ENCODE measurements at regions not wholly inside any gene's neighbourhood (a gene's known extent, or its start where the extent isn't known, plus 50 kb on each side); places are given as distances from the start of the nearest gene placed in this dataset.
"Not testable (repeated sequence)": the region's sequence is repeated elsewhere in the genome, so short reads cannot be mapped to it uniquely, and the experiment has no call there.

DNA sequence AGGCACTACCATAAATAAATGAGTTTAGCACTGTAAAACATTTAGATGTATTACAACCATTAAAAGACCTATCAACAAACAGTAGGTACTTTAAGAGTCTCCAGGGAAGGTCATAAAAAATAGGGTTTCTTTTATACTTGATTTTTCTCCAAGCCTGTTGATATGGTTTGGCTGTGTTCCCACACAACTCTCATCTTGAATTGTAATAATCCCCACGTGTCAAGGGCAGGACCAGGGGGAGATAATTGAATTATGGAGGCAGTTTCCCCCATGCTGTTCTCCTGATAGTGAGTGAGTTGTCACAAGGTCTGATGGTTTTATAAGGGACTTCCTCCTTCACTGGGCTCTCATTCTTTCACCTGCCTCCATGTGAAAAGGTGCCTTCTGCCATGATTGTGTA, 468.9 kb upstream of the UBE2E2 start:
- Histone ChIP-seq H3F3A (ENCODE audit: low read length, unreplicated experiment) (no peaks in the 10 kb centered on the region), H3K4me2 (ENCODE audit: low read length) (no peak overlapping the region), H2AFZ (ENCODE audit: low read length) (no peak overlapping the region), H3K79me2 (ENCODE audit: low read length) (no peaks in the 10 kb centered on the region), H3K4me1 (ENCODE audit: insufficient read depth, low read length) (peaks cover 7% of the 10 kb centered on the region), H3K27me3 (ENCODE audit: low read length) (no peaks in the 10 kb centered on the region), H3K9me3 (ENCODE audit: low read length) (no peaks in the 10 kb centered on the region), H3K4me3 (ENCODE audit: low read length) (no peak overlapping the region), H3K9ac (ENCODE audit: low read length) (no peak overlapping the region), H3K27ac (ENCODE audit: low read length) (no peak overlapping the region), H3K36me3 (ENCODE audit: low read depth, low read length) (no peaks in the 10 kb centered on the region), H3K9me2 (replicated peaks; ENCODE audit: low read length) (peaks cover 8% of the 10 kb centered on the region; the same call in 1 of the 2 replicates), H4K20me1 (ENCODE audit: low read length) (no peaks in the 10 kb centered on the region)
- TF ChIP-seq EZH2 (IDR thresholded peaks at IDR 0.05; ENCODE audit: low read length, unreplicated experiment), result no peak
- TF ChIP-seq EZH2phosphoT487 (IDR thresholded peaks at IDR 0.05; ENCODE audit: borderline replicate concordance, low read length), result no peak
- TF ChIP-seq, protein P1, sequence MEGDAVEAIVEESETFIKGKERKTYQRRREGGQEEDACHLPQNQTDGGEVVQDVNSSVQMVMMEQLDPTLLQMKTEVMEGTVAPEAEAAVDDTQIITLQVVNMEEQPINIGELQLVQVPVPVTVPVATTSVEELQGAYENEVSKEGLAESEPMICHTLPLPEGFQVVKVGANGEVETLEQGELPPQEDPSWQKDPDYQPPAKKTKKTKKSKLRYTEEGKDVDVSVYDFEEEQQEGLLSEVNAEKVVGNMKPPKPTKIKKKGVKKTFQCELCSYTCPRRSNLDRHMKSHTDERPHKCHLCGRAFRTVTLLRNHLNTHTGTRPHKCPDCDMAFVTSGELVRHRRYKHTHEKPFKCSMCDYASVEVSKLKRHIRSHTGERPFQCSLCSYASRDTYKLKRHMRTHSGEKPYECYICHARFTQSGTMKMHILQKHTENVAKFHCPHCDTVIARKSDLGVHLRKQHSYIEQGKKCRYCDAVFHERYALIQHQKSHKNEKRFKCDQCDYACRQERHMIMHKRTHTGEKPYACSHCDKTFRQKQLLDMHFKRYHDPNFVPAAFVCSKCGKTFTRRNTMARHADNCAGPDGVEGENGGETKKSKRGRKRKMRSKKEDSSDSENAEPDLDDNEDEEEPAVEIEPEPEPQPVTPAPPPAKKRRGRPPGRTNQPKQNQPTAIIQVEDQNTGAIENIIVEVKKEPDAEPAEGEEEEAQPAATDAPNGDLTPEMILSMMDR (conservative IDR thresholded peaks at IDR 0.05; ENCODE audit: low read depth, low read length), result no peak
- POLR2A ChIA-PET (ENCODE audit: unreplicated experiment), result no interaction called here
- CTCF ChIA-PET, result no interaction called here
- DNase-seq, result no peak
- intact Hi-C loops (cut with micrococcal nuclease), result no loop called here
- ATAC-seq, result no peak
- BruUV-seq (replicated peaks), result no TSS peak

DNA sequence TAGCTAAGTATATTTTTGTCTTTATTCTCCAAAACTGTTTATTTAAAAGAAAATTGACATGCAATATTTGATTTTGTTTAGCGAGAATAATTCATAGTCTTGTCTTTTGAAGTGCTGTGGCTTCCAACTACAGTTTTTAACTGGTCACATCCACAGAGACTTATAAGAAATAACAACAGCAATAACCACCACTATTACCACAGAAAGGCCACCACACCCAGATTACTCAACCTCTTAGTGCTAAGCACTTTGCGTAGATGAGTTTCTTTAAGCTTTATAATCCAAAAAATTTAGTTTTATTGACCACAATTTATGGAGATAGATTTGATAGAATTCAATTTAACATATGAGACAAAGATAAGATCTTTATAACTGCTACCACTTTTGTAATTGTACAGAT, 468.4 kb upstream of the UBE2E2 start:
- H3K27me3 ChIP-seq (ENCODE audit: low read length), result no peaks in the 10 kb centered on the region
- POLR2A ChIA-PET (ENCODE audit: unreplicated experiment), result interaction anchor here (0.6 kb wide), 1 partner anchor 19 kb away, joined by 3 read pairs; no protein-coding TSS in a partner anchor
- DNase-seq (peak; percentile 18), ATAC-seq (peak; percentile 56; the same call in 1 of the 2 replicates)
- peaks cover 1% of the 10 kb centered on the region for H3K4me1 ChIP-seq (ENCODE audit: insufficient read depth, low read length)
- peaks cover 8% of the 10 kb centered on the region; the same call in 1 of the 2 replicates for H3K9me2 ChIP-seq (replicated peaks; ENCODE audit: low read length)
- no peaks in the 10 kb centered on the region for H3K9me3 ChIP-seq (ENCODE audit: low read length)
- CTCF ChIA-PET, result interaction anchor here (0.8 kb wide), 1 partner anchor 171 kb away, joined by 3 read pairs; no protein-coding TSS in a partner anchor
- no peak overlapping the region for H3K4me2 ChIP-seq (ENCODE audit: low read length)
- intact Hi-C loops (cut with micrococcal nuclease), result no loop called here
- H2AFZ ChIP-seq (ENCODE audit: low read length), result no peak overlapping the region
- no peaks in the 10 kb centered on the region for H3F3A ChIP-seq (ENCODE audit: low read length, unreplicated experiment)
- H3K9ac ChIP-seq (ENCODE audit: low read length), result no peak overlapping the region
- H3K27ac ChIP-seq (ENCODE audit: low read length), result no peak overlapping the region
- no peaks in the 10 kb centered on the region for H3K79me2 ChIP-seq (ENCODE audit: low read length)
- no TSS peak for BruUV-seq (replicated peaks)
- no peaks in the 10 kb centered on the region for H3K36me3 ChIP-seq (ENCODE audit: low read depth, low read length)
- TF ChIP-seq EZH2phosphoT487 (IDR thresholded peaks at IDR 0.05; ENCODE audit: borderline replicate concordance, low read length) (no peak), EZH2 (IDR thresholded peaks at IDR 0.05; ENCODE audit: low read length, unreplicated experiment) (no peak)
- TF ChIP-seq, protein P1 (conservative IDR thresholded peaks at IDR 0.05; ENCODE audit: low read depth, low read length), result no peak
- H3K4me3 ChIP-seq (ENCODE audit: low read length), result no peak overlapping the region
- no peaks in the 10 kb centered on the region for H4K20me1 ChIP-seq (ENCODE audit: low read length)

DNA sequence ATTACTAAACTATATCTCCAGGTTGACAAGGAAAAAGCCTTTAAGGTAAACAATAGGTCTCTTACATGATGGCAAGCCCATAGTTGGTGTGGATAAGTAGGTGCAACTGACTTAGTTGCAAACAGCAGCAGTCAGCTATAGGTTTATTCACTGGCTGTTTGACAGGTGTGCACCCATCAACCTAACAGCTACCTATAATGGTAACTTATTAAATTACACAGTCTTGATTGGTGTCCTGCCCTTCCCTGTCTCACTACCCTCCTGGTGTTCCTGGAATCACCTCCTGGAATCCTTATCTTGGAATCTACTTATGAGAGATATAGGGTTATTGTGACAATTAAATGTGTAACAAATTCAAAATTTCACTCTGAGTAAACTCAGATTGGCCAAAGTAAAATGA, 467.8 kb upstream of the UBE2E2 start:
- TF ChIP-seq EZH2 (IDR thresholded peaks at IDR 0.05; ENCODE audit: low read length, unreplicated experiment), result no peak
- H3F3A ChIP-seq (ENCODE audit: low read length, unreplicated experiment), result no peaks in the 10 kb centered on the region
- H3K79me2 ChIP-seq (ENCODE audit: low read length), result no peaks in the 10 kb centered on the region
- H3K36me3 ChIP-seq (ENCODE audit: low read depth, low read length), result no peaks in the 10 kb centered on the region
- H3K9ac ChIP-seq (ENCODE audit: low read length), result no peak overlapping the region
- no peaks in the 10 kb centered on the region for H3K9me3 ChIP-seq (ENCODE audit: low read length)
- no peak overlapping the region for H3K4me3 ChIP-seq (ENCODE audit: low read length)
- ChIA-PET POLR2A (ENCODE audit: unreplicated experiment) (no interaction called here), CTCF (interaction anchor here (0.8 kb wide), 1 partner anchor 172 kb away, joined by 3 read pairs; no protein-coding TSS in a partner anchor)
- ATAC-seq, result no peak
- no peaks in the 10 kb centered on the region for H4K20me1 ChIP-seq (ENCODE audit: low read length)
- BruUV-seq (replicated peaks), result no TSS peak
- intact Hi-C loops (cut with micrococcal nuclease), result no loop called here
- no peaks in the 10 kb centered on the region for H3K27me3 ChIP-seq (ENCODE audit: low read length)
- DNase-seq, result no peak
- H3K4me1 ChIP-seq (ENCODE audit: insufficient read depth, low read length), result no peaks in the 10 kb centered on the region
- H3K4me2 ChIP-seq (ENCODE audit: low read length), result no peak overlapping the region
- peaks cover 8% of the 10 kb centered on the region; the same call in 1 of the 2 replicates for H3K9me2 ChIP-seq (replicated peaks; ENCODE audit: low read length)
- H3K27ac ChIP-seq (ENCODE audit: low read length), result no peak overlapping the region
- H2AFZ ChIP-seq (ENCODE audit: low read length), result no peak overlapping the region

DNA sequence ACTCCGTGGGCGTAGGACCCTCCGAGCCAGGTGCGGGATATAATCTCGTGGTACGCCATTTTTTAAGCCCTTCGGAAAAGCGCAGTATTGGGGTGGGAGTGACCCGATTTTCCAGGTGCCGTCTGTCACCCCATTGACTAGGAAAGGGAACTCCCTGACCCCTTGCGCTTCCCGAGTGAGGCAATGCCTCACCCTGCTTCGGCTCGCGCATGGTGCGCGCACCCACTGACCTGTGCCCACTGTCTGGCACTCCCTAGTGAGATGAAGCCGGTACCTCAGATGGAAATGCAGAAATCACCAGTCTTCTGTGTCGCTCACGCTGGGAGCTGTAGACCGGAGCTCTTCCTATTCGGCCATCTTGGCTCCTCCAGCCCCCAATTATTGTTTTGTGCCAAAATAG, 459.7 kb upstream of the UBE2E2 start:
- H3K36me3 ChIP-seq (ENCODE audit: low read depth, low read length); CTCF ChIA-PET; H3K4me1 ChIP-seq (ENCODE audit: insufficient read depth, low read length); H3K9me3 ChIP-seq (ENCODE audit: low read length); H3K27ac ChIP-seq (ENCODE audit: low read length); H4K20me1 ChIP-seq (ENCODE audit: low read length); H3K9me2 ChIP-seq (replicated peaks; ENCODE audit: low read length); H3K79me2 ChIP-seq (ENCODE audit: low read length); POLR2A ChIA-PET (ENCODE audit: unreplicated experiment); intact Hi-C loops (cut with micrococcal nuclease); H3K27me3 ChIP-seq (ENCODE audit: low read length); DNase-seq; H3F3A ChIP-seq (ENCODE audit: low read length, unreplicated experiment); ATAC-seq: not testable (repeated sequence)
- peak overlapping the region; percentile 61 for H3K4me2 ChIP-seq (ENCODE audit: low read length)
- H3K9ac ChIP-seq (ENCODE audit: low read length), result peak overlapping the region; percentile 40; the same call in 1 of the 2 replicates
- BruUV-seq (replicated peaks), result TSS peak; percentile 74
- peak overlapping the region; percentile 63 for H3K4me3 ChIP-seq (ENCODE audit: low read length)
- peak overlapping the region; percentile 72 for H2AFZ ChIP-seq (ENCODE audit: low read length)
